ENCODE measurements at regions not wholly inside any gene's neighbourhood (a gene's known extent, or its start where the extent isn't known, plus 50 kb on each side); places are given as distances from the start of the nearest gene placed in this dataset.
A peak's percentile ranks its signal among the peaks of the same experiment; 100 is the strongest.

DNA sequence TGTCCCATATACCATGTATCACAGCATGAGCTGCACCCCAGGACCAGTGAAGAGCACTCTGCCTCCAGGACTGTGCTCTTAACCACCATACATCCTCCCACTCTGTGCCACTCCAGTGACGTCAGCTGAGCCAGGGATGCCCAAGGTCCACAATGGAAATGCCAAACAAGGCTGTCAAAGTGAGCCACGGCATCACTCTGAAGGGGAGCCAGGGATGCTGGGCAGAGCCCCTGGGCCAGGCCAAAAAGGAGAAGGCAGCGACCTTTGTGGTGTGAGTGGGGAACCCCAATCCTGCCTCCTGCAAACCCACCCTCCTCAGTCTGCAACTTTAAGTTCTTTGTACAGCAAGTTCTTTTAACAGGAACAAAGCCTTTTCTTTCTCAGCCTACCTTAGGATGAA, 242.7 kb downstream of the SYK start:
- H3K27ac ChIP-seq (ENCODE audit: low read length), result no peak overlapping the region
- DNase-seq (no peak), ATAC-seq (no peak)
- H3K4me3 ChIP-seq (ENCODE audit: low read length), result no peak overlapping the region
- POLR2A ChIA-PET (ENCODE audit: unreplicated experiment), result no interaction called here
- no peaks in the 10 kb centered on the region for H4K20me1 ChIP-seq (ENCODE audit: low read length)
- H2AFZ ChIP-seq (ENCODE audit: low read length), result no peak overlapping the region
- no TSS peak for BruUV-seq (replicated peaks)
- CTCF ChIA-PET, result no interaction called here
- H3K36me3 ChIP-seq (ENCODE audit: low read depth, low read length), result no peaks in the 10 kb centered on the region
- H3K79me2 ChIP-seq (ENCODE audit: low read length), result no peaks in the 10 kb centered on the region
- no peak for TF ChIP-seq EZH2 (IDR thresholded peaks at IDR 0.05; ENCODE audit: low read length, unreplicated experiment)
- TF ChIP-seq CTCF (conservative IDR thresholded peaks at IDR 0.05; ENCODE audit: low read depth, low read length), result no peak
- no peak for TF ChIP-seq EZH2phosphoT487 (IDR thresholded peaks at IDR 0.05; ENCODE audit: borderline replicate concordance, low read length)
- H3K27me3 ChIP-seq (ENCODE audit: low read length), result no peaks in the 10 kb centered on the region
- H3K9me2 ChIP-seq (replicated peaks; ENCODE audit: low read length), result no peaks in the 10 kb centered on the region
- H3K4me2 ChIP-seq (ENCODE audit: low read length), result no peak overlapping the region
- intact Hi-C loops (cut with micrococcal nuclease), result no loop called here
- peaks cover 18% of the 10 kb centered on the region for H3K4me1 ChIP-seq (ENCODE audit: insufficient read depth, low read length)
- no peak overlapping the region for H3K9ac ChIP-seq (ENCODE audit: low read length)
- H3K9me3 ChIP-seq (ENCODE audit: low read length), result no peaks in the 10 kb centered on the region
- no peaks in the 10 kb centered on the region for H3F3A ChIP-seq (ENCODE audit: low read length, unreplicated experiment)

DNA sequence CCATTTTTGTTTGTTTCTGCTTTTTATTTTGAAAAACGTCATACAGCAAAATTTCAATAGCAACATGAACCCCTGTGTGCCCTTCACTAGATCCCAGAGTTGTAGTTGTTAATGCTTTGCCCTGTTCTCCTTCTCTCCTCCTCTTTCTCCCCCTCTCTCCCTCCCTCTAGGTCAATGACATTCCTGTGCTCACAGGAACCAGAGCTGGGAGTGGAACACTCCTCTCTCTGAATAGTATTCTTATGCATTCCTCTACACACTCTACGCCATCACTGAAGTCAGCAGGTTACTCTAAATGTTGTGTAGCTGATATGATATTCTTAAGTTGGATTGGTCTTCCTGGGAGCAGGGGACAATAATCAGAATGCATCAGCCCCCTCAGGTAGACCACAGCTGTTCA, 243.4 kb downstream of the SYK start:
- BruUV-seq (replicated peaks), result no TSS peak
- TF ChIP-seq EZH2 (IDR thresholded peaks at IDR 0.05; ENCODE audit: low read length, unreplicated experiment) (no peak), EZH2phosphoT487 (IDR thresholded peaks at IDR 0.05; ENCODE audit: borderline replicate concordance, low read length) (no peak), CTCF (conservative IDR thresholded peaks at IDR 0.05; ENCODE audit: low read depth, low read length) (no peak)
- H3F3A ChIP-seq (ENCODE audit: low read length, unreplicated experiment), result no peaks in the 10 kb centered on the region
- intact Hi-C loops (cut with micrococcal nuclease), result no loop called here
- ChIA-PET POLR2A (ENCODE audit: unreplicated experiment) (no interaction called here), CTCF (no interaction called here)
- H3K36me3 ChIP-seq (ENCODE audit: low read depth, low read length), result no peaks in the 10 kb centered on the region
- H3K9me2 ChIP-seq (replicated peaks; ENCODE audit: low read length), result no peaks in the 10 kb centered on the region
- no peaks in the 10 kb centered on the region for H3K27me3 ChIP-seq (ENCODE audit: low read length)
- no peaks in the 10 kb centered on the region for H3K9me3 ChIP-seq (ENCODE audit: low read length)
- H3K4me1 ChIP-seq (ENCODE audit: insufficient read depth, low read length), result peaks cover 18% of the 10 kb centered on the region
- no peak for DNase-seq
- no peak overlapping the region for H3K9ac ChIP-seq (ENCODE audit: low read length)
- H3K27ac ChIP-seq (ENCODE audit: low read length), result no peak overlapping the region
- no peak overlapping the region for H3K4me2 ChIP-seq (ENCODE audit: low read length)
- H3K4me3 ChIP-seq (ENCODE audit: low read length), result no peak overlapping the region
- no peaks in the 10 kb centered on the region for H4K20me1 ChIP-seq (ENCODE audit: low read length)
- no peak overlapping the region for H2AFZ ChIP-seq (ENCODE audit: low read length)
- no peak for ATAC-seq
- no peaks in the 10 kb centered on the region for H3K79me2 ChIP-seq (ENCODE audit: low read length)

DNA sequence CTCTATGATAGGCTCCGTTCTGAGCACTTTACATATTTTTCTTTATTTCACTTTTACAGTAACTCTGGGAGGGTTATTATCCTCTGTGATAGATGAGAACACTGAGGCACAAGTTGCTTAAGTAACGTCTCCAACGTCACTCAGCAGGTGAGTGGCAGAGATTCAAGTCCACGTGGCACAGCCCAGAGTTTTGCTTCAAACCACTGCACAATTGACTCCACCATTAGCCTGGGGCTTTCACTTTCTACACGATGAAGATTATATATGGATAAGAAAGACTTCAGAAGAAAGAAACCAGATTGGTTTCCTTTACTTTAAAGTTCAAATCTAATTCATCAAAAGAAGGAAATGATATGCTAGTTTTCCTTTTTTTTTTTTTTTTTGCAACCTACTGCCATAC, 245.9 kb downstream of the SYK start:
- no TSS peak for BruUV-seq (replicated peaks)
- Histone ChIP-seq H3K4me2 (ENCODE audit: low read length) (peak overlapping the region; percentile 35), H3K36me3 (ENCODE audit: low read depth, low read length) (no peaks in the 10 kb centered on the region), H3K4me3 (ENCODE audit: low read length) (no peak overlapping the region), H3K27ac (ENCODE audit: low read length) (no peak overlapping the region), H3K79me2 (ENCODE audit: low read length) (no peaks in the 10 kb centered on the region), H2AFZ (ENCODE audit: low read length) (peak overlapping the region; percentile 5), H3K9ac (ENCODE audit: low read length) (no peak overlapping the region), H3K4me1 (ENCODE audit: insufficient read depth, low read length) (peaks cover 18% of the 10 kb centered on the region), H3K9me3 (ENCODE audit: low read length) (no peaks in the 10 kb centered on the region), H3K27me3 (ENCODE audit: low read length) (no peaks in the 10 kb centered on the region), H3F3A (ENCODE audit: low read length, unreplicated experiment) (no peaks in the 10 kb centered on the region), H4K20me1 (ENCODE audit: low read length) (no peaks in the 10 kb centered on the region), H3K9me2 (replicated peaks; ENCODE audit: low read length) (no peaks in the 10 kb centered on the region)
- intact Hi-C loops (cut with micrococcal nuclease), result no loop called here
- TF ChIP-seq CTCF (conservative IDR thresholded peaks at IDR 0.05; ENCODE audit: low read depth, low read length), result no peak
- no peak for TF ChIP-seq EZH2phosphoT487 (IDR thresholded peaks at IDR 0.05; ENCODE audit: borderline replicate concordance, low read length)
- no peak for TF ChIP-seq EZH2 (IDR thresholded peaks at IDR 0.05; ENCODE audit: low read length, unreplicated experiment)
- ATAC-seq (no peak), DNase-seq (no peak)
- ChIA-PET CTCF (no interaction called here), POLR2A (ENCODE audit: unreplicated experiment) (no interaction called here)

Measured in PC-3 (cell line).